ENCODE measurements at regions not wholly inside any gene's neighbourhood (a gene's known extent, or its start where the extent isn't known, plus 50 kb on each side); places are given as distances from the start of the nearest gene placed in this dataset.

- Mint-ChIP-seq H3K9me3 (no peaks in the 10 kb centered on the region), H3K36me3 (ENCODE audit: low read depth) (no peaks in the 10 kb centered on the region), H3K27ac (no peak overlapping the region), H3K4me3 (no peak overlapping the region), H3K27me3 (peaks cover 13% of the 10 kb centered on the region), H3K4me1 (peaks cover 4% of the 10 kb centered on the region)
- no peak for ATAC-seq (replicated peaks)
Observed at GRCh38 chr9:126017758-126018157, 270.6 kb downstream of the PBX3 start.

- Mint-ChIP-seq H3K27me3 (peaks cover 9% of the 10 kb centered on the region), H3K36me3 (ENCODE audit: low read depth) (no peaks in the 10 kb centered on the region), H3K27ac (no peak overlapping the region), H3K4me1 (peaks cover 4% of the 10 kb centered on the region), H3K4me3 (no peak overlapping the region), H3K9me3 (peaks cover 3% of the 10 kb centered on the region)
- no peak for ATAC-seq (replicated peaks)
Observed at GRCh38 chr9:126020836-126021235, 273.7 kb downstream of the PBX3 start.

- Mint-ChIP-seq H3K4me3 (no peak overlapping the region), H3K4me1 (peaks cover 4% of the 10 kb centered on the region), H3K9me3 (peaks cover 3% of the 10 kb centered on the region), H3K27ac (no peak overlapping the region), H3K36me3 (ENCODE audit: low read depth) (no peaks in the 10 kb centered on the region), H3K27me3 (peaks cover 9% of the 10 kb centered on the region)
- ATAC-seq (replicated peaks): no peak
Observed at GRCh38 chr9:126023962-126024361, 276.8 kb downstream of the PBX3 start.

GRCh38 chr9:126024581-126025230 lies 277.5 kb downstream of the PBX3 start:
- peaks cover 3% of the 10 kb centered on the region for H3K9me3 Mint-ChIP-seq
- H3K4me1 Mint-ChIP-seq: peaks cover 4% of the 10 kb centered on the region
- H3K27me3 Mint-ChIP-seq: peaks cover 9% of the 10 kb centered on the region
- ATAC-seq (replicated peaks): no peak
- H3K27ac Mint-ChIP-seq: no peak overlapping the region
- no peak overlapping the region for H3K4me3 Mint-ChIP-seq
- no peaks in the 10 kb centered on the region for H3K36me3 Mint-ChIP-seq (ENCODE audit: low read depth)

- H3K27me3 Mint-ChIP-seq: peaks cover 11% of the 10 kb centered on the region
Observed at GRCh38 chr9:126025991-126026390, 278.8 kb downstream of the PBX3 start.

GRCh38 chr9:126027566-126027965 lies 280.4 kb downstream of the PBX3 start:
- no peak overlapping the region for H3K27ac Mint-ChIP-seq
- no peak overlapping the region for H3K4me3 Mint-ChIP-seq
- no peak for ATAC-seq (replicated peaks)
- peaks cover 10% of the 10 kb centered on the region for H3K27me3 Mint-ChIP-seq
- H3K36me3 Mint-ChIP-seq (ENCODE audit: low read depth): no peaks in the 10 kb centered on the region
- no peaks in the 10 kb centered on the region for H3K4me1 Mint-ChIP-seq
- peaks cover 3% of the 10 kb centered on the region for H3K9me3 Mint-ChIP-seq

More at GRCh38 chr9:126025991-126026390, 278.8 kb downstream of the PBX3 start:
- Mint-ChIP-seq H3K4me3 (no peak overlapping the region), H3K27ac (no peak overlapping the region), H3K36me3 (ENCODE audit: low read depth) (no peaks in the 10 kb centered on the region), H3K4me1 (peaks cover 4% of the 10 kb centered on the region), H3K9me3 (peaks cover 3% of the 10 kb centered on the region)
- no peak for ATAC-seq (replicated peaks)

- no peak overlapping the region for H3K27ac Mint-ChIP-seq
- no peaks in the 10 kb centered on the region for H3K4me1 Mint-ChIP-seq
- ATAC-seq (replicated peaks): no peak
- H3K36me3 Mint-ChIP-seq (ENCODE audit: low read depth): no peaks in the 10 kb centered on the region
- H3K4me3 Mint-ChIP-seq: no peak overlapping the region
- peaks cover 2% of the 10 kb centered on the region for H3K9me3 Mint-ChIP-seq
- H3K27me3 Mint-ChIP-seq: peaks cover 14% of the 10 kb centered on the region
Observed at GRCh38 chr9:126028746-126029145, 281.6 kb downstream of the PBX3 start.

- H3K27me3 Mint-ChIP-seq: peaks cover 25% of the 10 kb centered on the region
- no peaks in the 10 kb centered on the region for H3K4me1 Mint-ChIP-seq
- no peak overlapping the region for H3K27ac Mint-ChIP-seq
- H3K9me3 Mint-ChIP-seq: no peaks in the 10 kb centered on the region
- ATAC-seq (replicated peaks): no peak
- H3K36me3 Mint-ChIP-seq (ENCODE audit: low read depth): no peaks in the 10 kb centered on the region
- H3K4me3 Mint-ChIP-seq: no peak overlapping the region
Observed at GRCh38 chr9:126030716-126031115, 283.5 kb downstream of the PBX3 start.

- Mint-ChIP-seq H3K9me3 (no peaks in the 10 kb centered on the region), H3K27ac (no peak overlapping the region), H3K4me1 (no peaks in the 10 kb centered on the region), H3K36me3 (ENCODE audit: low read depth) (no peaks in the 10 kb centered on the region), H3K27me3 (peaks cover 25% of the 10 kb centered on the region), H3K4me3 (no peak overlapping the region)
- no peak for ATAC-seq (replicated peaks)
Observed at GRCh38 chr9:126031116-126031515, 283.9 kb downstream of the PBX3 start.

- Mint-ChIP-seq H3K27ac (no peak overlapping the region), H3K27me3 (peaks cover 25% of the 10 kb centered on the region), H3K4me1 (no peaks in the 10 kb centered on the region), H3K36me3 (ENCODE audit: low read depth) (no peaks in the 10 kb centered on the region), H3K4me3 (no peak overlapping the region), H3K9me3 (no peaks in the 10 kb centered on the region)
- no peak for ATAC-seq (replicated peaks)
Observed at GRCh38 chr9:126032135-126032534, 285.0 kb downstream of the PBX3 start.

- Mint-ChIP-seq H3K9me3 (no peaks in the 10 kb centered on the region), H3K27me3 (peaks cover 25% of the 10 kb centered on the region), H3K27ac (no peak overlapping the region), H3K4me1 (no peaks in the 10 kb centered on the region), H3K4me3 (no peak overlapping the region), H3K36me3 (ENCODE audit: low read depth) (no peaks in the 10 kb centered on the region)
- ATAC-seq (replicated peaks): no peak
Observed at GRCh38 chr9:126033318-126033717, 286.1 kb downstream of the PBX3 start.

- Mint-ChIP-seq H3K4me3 (no peak overlapping the region), H3K4me1 (no peaks in the 10 kb centered on the region), H3K27me3 (peaks cover 25% of the 10 kb centered on the region), H3K36me3 (ENCODE audit: low read depth) (no peaks in the 10 kb centered on the region), H3K9me3 (no peaks in the 10 kb centered on the region), H3K27ac (no peak overlapping the region)
- no peak for ATAC-seq (replicated peaks)
Observed at GRCh38 chr9:126033956-126034355, 286.8 kb downstream of the PBX3 start.

GRCh38 chr9:126036881-126037291 lies 289.7 kb downstream of the PBX3 start:
- no peaks in the 10 kb centered on the region for H3K9me3 Mint-ChIP-seq
- H3K36me3 Mint-ChIP-seq (ENCODE audit: low read depth): no peaks in the 10 kb centered on the region
- H3K27me3 Mint-ChIP-seq: peaks cover 21% of the 10 kb centered on the region
- no peak overlapping the region for H3K27ac Mint-ChIP-seq
- no peaks in the 10 kb centered on the region for H3K4me1 Mint-ChIP-seq
- H3K4me3 Mint-ChIP-seq: no peak overlapping the region
- no peak for ATAC-seq (replicated peaks)

GRCh38 chr9:126038790-126039189 lies 287.8 kb upstream of the MVB12B start:
- no peaks in the 10 kb centered on the region for H3K9me3 Mint-ChIP-seq
- H3K36me3 Mint-ChIP-seq (ENCODE audit: low read depth): no peaks in the 10 kb centered on the region
- no peak for ATAC-seq (replicated peaks)
- no peak overlapping the region for H3K27ac Mint-ChIP-seq
- peaks cover 13% of the 10 kb centered on the region for H3K27me3 Mint-ChIP-seq
- H3K4me1 Mint-ChIP-seq: no peaks in the 10 kb centered on the region
- no peak overlapping the region for H3K4me3 Mint-ChIP-seq

GRCh38 chr9:126043681-126044080 lies 282.9 kb upstream of the MVB12B start:
- peaks cover 17% of the 10 kb centered on the region for H3K27me3 Mint-ChIP-seq
- no peaks in the 10 kb centered on the region for H3K36me3 Mint-ChIP-seq (ENCODE audit: low read depth)
- H3K9me3 Mint-ChIP-seq: no peaks in the 10 kb centered on the region
- no peak overlapping the region for H3K27ac Mint-ChIP-seq
- no peak for ATAC-seq (replicated peaks)
- no peaks in the 10 kb centered on the region for H3K4me1 Mint-ChIP-seq
- H3K4me3 Mint-ChIP-seq: no peak overlapping the region

- no peaks in the 10 kb centered on the region for H3K36me3 Mint-ChIP-seq (ENCODE audit: low read depth)
- no peaks in the 10 kb centered on the region for H3K9me3 Mint-ChIP-seq
- H3K27me3 Mint-ChIP-seq: peaks cover 16% of the 10 kb centered on the region
- H3K4me3 Mint-ChIP-seq: no peak overlapping the region
- no peaks in the 10 kb centered on the region for H3K4me1 Mint-ChIP-seq
- H3K27ac Mint-ChIP-seq: no peak overlapping the region
- ATAC-seq (replicated peaks): no peak
Observed at GRCh38 chr9:126049088-126049487, 277.5 kb upstream of the MVB12B start.
